Muscle layer of duodenum (tissue), 2 donors: ENCODE measurements at regions not wholly inside any gene's neighbourhood (a gene's known extent, or its start where the extent isn't known, plus 50 kb on each side); places are given as distances from the start of the nearest gene placed in this dataset.
"Not testable (repeated sequence)": the region's sequence is repeated elsewhere in the genome, so short reads cannot be mapped to it uniquely, and the experiment has no call there.

ENCODE experiments used
- H3K27ac ChIP-seq: one replicate; pipeline ENCODE4 v1.7.0; 2013; ENCODE audit warnings: mild to moderate bottlenecking, low read length
- H3K27me3 ChIP-seq: one replicate; pipeline ENCODE4 v1.7.0; 2013; ENCODE audit warnings: low read depth, mild to moderate bottlenecking, control low read depth, low read length
- H3K36me3 ChIP-seq, 2 donors: one replicate each; pipeline ENCODE4 v1.7.0; 2013; ENCODE audit warnings: low read length in 2 of 2, control low read depth in 1 of 2, mild to moderate bottlenecking in 1 of 2; ENCODE audit not compliant: insufficient read depth in 2 of 2, control insufficient read depth in 1 of 2
- H3K4me1 ChIP-seq, 2 donors: one replicate each; pipeline ENCODE4 v1.7.0; 2013; ENCODE audit warnings: low read length in 2 of 2, mild to moderate bottlenecking in 2 of 2, control low read depth in 1 of 2, moderate library complexity in 1 of 2; ENCODE audit not compliant: insufficient read depth in 2 of 2, control insufficient read depth in 1 of 2
- H3K4me3 ChIP-seq, 2 donors: one replicate each; pipeline ENCODE4 v1.7.0; 2013; ENCODE audit warnings: low read length in 2 of 2, low read depth in 1 of 2, mild to moderate bottlenecking in 1 of 2
- H3K9me3 ChIP-seq, 2 donors: one replicate each; pipeline ENCODE4 v1.7.0; 2013; ENCODE audit warnings: low read length in 2 of 2, control low read depth in 1 of 2, mild to moderate bottlenecking in 1 of 2; ENCODE audit not compliant: control insufficient read depth in 1 of 2
- donor health status: healthy.

- Histone ChIP-seq H3K27ac (no peak overlapping the region), H3K27me3 (no peaks in the 10 kb centered on the region), H3K4me3 (no peak overlapping the region), H3K4me1 (no peaks in the 10 kb centered on the region), H3K9me3 (no peaks in the 10 kb centered on the region), H3K36me3 (no peaks in the 10 kb centered on the region)
These were observed 1026.3 kb downstream of the TAF11L14 start for GRCh38 chr5:18660511-18660910.

- H3K9me3 ChIP-seq = no peaks in the 10 kb centered on the region
- no peaks in the 10 kb centered on the region for H3K36me3 ChIP-seq
- no peaks in the 10 kb centered on the region for H3K4me1 ChIP-seq
- no peak overlapping the region for H3K4me3 ChIP-seq
- H3K27ac ChIP-seq = no peak overlapping the region
- H3K27me3 ChIP-seq = no peaks in the 10 kb centered on the region
These were observed 1028.0 kb downstream of the TAF11L14 start for GRCh38 chr5:18662231-18662630.

GRCh38 chr5:18674212-18674611 lies 1040.0 kb downstream of the TAF11L14 start:
- H3K4me3 ChIP-seq, H3K9me3 ChIP-seq, H3K27ac ChIP-seq: not testable (repeated sequence)

GRCh38 chr5:18675041-18675440 lies 1040.8 kb downstream of the TAF11L14 start:
- no peaks in the 10 kb centered on the region for H3K4me1 ChIP-seq
- no peak overlapping the region for H3K27ac ChIP-seq
- H3K9me3 ChIP-seq = no peaks in the 10 kb centered on the region
- no peaks in the 10 kb centered on the region for H3K36me3 ChIP-seq
- H3K4me3 ChIP-seq = no peak overlapping the region
- H3K27me3 ChIP-seq = no peaks in the 10 kb centered on the region

More at GRCh38 chr5:18674212-18674611, 1040.0 kb downstream of the TAF11L14 start:
- not testable (repeated sequence) for H3K36me3 ChIP-seq, H3K4me1 ChIP-seq, H3K27me3 ChIP-seq

DNA sequence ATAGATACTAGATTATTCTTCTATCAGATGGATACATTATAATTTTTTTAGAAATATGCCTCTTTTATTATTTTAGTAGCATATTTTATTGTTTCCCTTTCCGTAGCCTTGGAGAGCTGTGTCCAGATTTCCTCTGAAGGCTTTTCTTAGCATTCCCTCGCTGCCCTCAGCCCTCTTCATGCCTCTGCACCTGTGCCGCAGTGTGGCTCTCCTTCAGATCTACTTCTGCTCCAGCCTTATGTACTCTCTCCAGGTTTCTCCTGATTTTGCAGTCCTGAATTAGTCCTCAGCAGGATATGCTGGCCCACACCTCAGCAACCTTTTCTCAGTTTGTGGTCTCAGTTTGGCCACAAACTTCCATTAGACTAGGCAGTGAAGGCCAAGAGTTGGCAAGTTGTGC lies 1052.0 kb downstream of the TAF11L14 start:
- no peaks in the 10 kb centered on the region for H3K27me3 ChIP-seq
- H3K9me3 ChIP-seq = no peaks in the 10 kb centered on the region
- no peak overlapping the region for H3K4me3 ChIP-seq
- no peak overlapping the region for H3K27ac ChIP-seq
- H3K4me1 ChIP-seq = no peaks in the 10 kb centered on the region
- H3K36me3 ChIP-seq = no peaks in the 10 kb centered on the region

DNA sequence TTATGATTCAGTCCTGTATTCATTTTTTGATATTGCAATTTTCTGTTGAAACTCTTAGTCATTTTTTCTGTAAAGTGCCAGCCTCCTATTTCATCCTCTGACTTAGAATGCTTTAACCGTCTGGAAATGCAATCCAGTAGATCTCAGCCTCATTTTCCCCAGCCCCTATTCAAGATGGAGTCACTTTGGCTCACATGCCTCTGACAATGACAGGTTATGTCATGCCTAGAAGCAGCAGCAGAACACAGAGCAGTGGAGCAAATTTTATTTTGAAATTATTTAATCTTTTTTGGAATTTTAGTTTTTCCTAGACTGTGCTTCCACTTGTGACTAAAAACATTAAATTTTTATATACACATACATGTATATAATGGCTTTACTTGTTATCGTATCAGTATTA lies 1053.2 kb downstream of the TAF11L14 start:
- H3K4me3 ChIP-seq = no peak overlapping the region
- no peaks in the 10 kb centered on the region for H3K27me3 ChIP-seq
- no peaks in the 10 kb centered on the region for H3K9me3 ChIP-seq
- no peak overlapping the region for H3K27ac ChIP-seq
- H3K4me1 ChIP-seq = no peaks in the 10 kb centered on the region
- no peaks in the 10 kb centered on the region for H3K36me3 ChIP-seq

- no peaks in the 10 kb centered on the region for H3K9me3 ChIP-seq
- no peak overlapping the region for H3K4me3 ChIP-seq
- H3K4me1 ChIP-seq = no peaks in the 10 kb centered on the region
- no peaks in the 10 kb centered on the region for H3K36me3 ChIP-seq
- H3K27me3 ChIP-seq = no peaks in the 10 kb centered on the region
- no peak overlapping the region for H3K27ac ChIP-seq
These were observed 1065.4 kb downstream of the TAF11L14 start for GRCh38 chr5:18699681-18700080.

GRCh38 chr5:18702821-18703220 lies 1068.6 kb downstream of the TAF11L14 start:
- H3K36me3 ChIP-seq = no peaks in the 10 kb centered on the region
- H3K27me3 ChIP-seq = no peaks in the 10 kb centered on the region
- H3K9me3 ChIP-seq = no peaks in the 10 kb centered on the region
- H3K4me1 ChIP-seq = no peaks in the 10 kb centered on the region
- no peak overlapping the region for H3K27ac ChIP-seq
- no peak overlapping the region for H3K4me3 ChIP-seq

- Histone ChIP-seq H3K27ac (no peak overlapping the region), H3K9me3 (no peaks in the 10 kb centered on the region), H3K4me1 (no peaks in the 10 kb centered on the region), H3K4me3 (no peak overlapping the region), H3K36me3 (no peaks in the 10 kb centered on the region), H3K27me3 (no peaks in the 10 kb centered on the region)
These were observed 1078.8 kb downstream of the TAF11L14 start for GRCh38 chr5:18712936-18713485.

- Histone ChIP-seq H3K36me3 (no peaks in the 10 kb centered on the region), H3K27me3 (no peaks in the 10 kb centered on the region), H3K27ac (no peak overlapping the region), H3K9me3 (no peaks in the 10 kb centered on the region), H3K4me3 (no peak overlapping the region), H3K4me1 (no peaks in the 10 kb centered on the region)
These were observed 1085.7 kb downstream of the TAF11L14 start for GRCh38 chr5:18720002-18720401.

- Histone ChIP-seq H3K9me3 (no peaks in the 10 kb centered on the region), H3K27me3 (no peaks in the 10 kb centered on the region), H3K4me1 (no peaks in the 10 kb centered on the region), H3K36me3 (no peaks in the 10 kb centered on the region), H3K4me3 (no peak overlapping the region), H3K27ac (no peak overlapping the region)
These were observed 1098.6 kb downstream of the TAF11L14 start for GRCh38 chr5:18732556-18733479.

GRCh38 chr5:18736051-18736398 lies 1101.8 kb downstream of the TAF11L14 start:
- H3K27ac ChIP-seq = no peak overlapping the region
- H3K4me1 ChIP-seq = no peaks in the 10 kb centered on the region
- no peaks in the 10 kb centered on the region for H3K36me3 ChIP-seq
- no peaks in the 10 kb centered on the region for H3K9me3 ChIP-seq
- H3K4me3 ChIP-seq = no peak overlapping the region
- no peaks in the 10 kb centered on the region for H3K27me3 ChIP-seq
